ENCODE measurements at regions not wholly inside any gene's neighbourhood (a gene's known extent, or its start where the extent isn't known, plus 50 kb on each side); places are given as distances from the start of the nearest gene placed in this dataset.

- in situ Hi-C loops (cut with HindIII; ENCODE audit: low pct_unique_long_range_greater_than_20kb, low sequenced_read_pairs), result no loop called here
- no peak for TF ChIP-seq JUND (IDR thresholded peaks at IDR 0.05; ENCODE audit: low read depth)
Observed at GRCh38 chr14:65900164-65900563, 487.6 kb downstream of the FUT8 start.

GRCh38 chr14:65901595-65901994 lies 489.1 kb downstream of the FUT8 start:
- TF ChIP-seq JUND (IDR thresholded peaks at IDR 0.05; ENCODE audit: low read depth), result no peak

More at GRCh38 chr14:65900164-65900563, 487.6 kb downstream of the FUT8 start:
- DNase-seq (ENCODE audit: low read depth in 1 of 2, low spot score in 1 of 2), result no peak

GRCh38 chr14:65904988-65905387 lies 492.5 kb downstream of the FUT8 start:
- no peak for DNase-seq (ENCODE audit: low read depth in 1 of 2, low spot score in 1 of 2)
- TF ChIP-seq JUND (IDR thresholded peaks at IDR 0.05; ENCODE audit: low read depth), result no peak
- in situ Hi-C loops (cut with HindIII; ENCODE audit: low pct_unique_long_range_greater_than_20kb, low sequenced_read_pairs), result no loop called here

More at GRCh38 chr14:65901595-65901994, 489.1 kb downstream of the FUT8 start:
- in situ Hi-C loops (cut with HindIII; ENCODE audit: low pct_unique_long_range_greater_than_20kb, low sequenced_read_pairs), result no loop called here
- DNase-seq (ENCODE audit: low read depth in 1 of 2, low spot score in 1 of 2), result no peak

GRCh38 chr14:65906344-65906743 lies 493.8 kb downstream of the FUT8 start:
- in situ Hi-C loops (cut with HindIII; ENCODE audit: low pct_unique_long_range_greater_than_20kb, low sequenced_read_pairs), result no loop called here
- no peak for DNase-seq (ENCODE audit: low read depth in 1 of 2, low spot score in 1 of 2)

GRCh38 chr14:65906948-65907347 lies 494.4 kb downstream of the FUT8 start:
- TF ChIP-seq JUND (IDR thresholded peaks at IDR 0.05; ENCODE audit: low read depth), result no peak
- in situ Hi-C loops (cut with HindIII; ENCODE audit: low pct_unique_long_range_greater_than_20kb, low sequenced_read_pairs), result no loop called here
- DNase-seq (ENCODE audit: low read depth in 1 of 2, low spot score in 1 of 2), result no peak

More at GRCh38 chr14:65906344-65906743, 493.8 kb downstream of the FUT8 start:
- TF ChIP-seq JUND (IDR thresholded peaks at IDR 0.05; ENCODE audit: low read depth), result no peak

DNA sequence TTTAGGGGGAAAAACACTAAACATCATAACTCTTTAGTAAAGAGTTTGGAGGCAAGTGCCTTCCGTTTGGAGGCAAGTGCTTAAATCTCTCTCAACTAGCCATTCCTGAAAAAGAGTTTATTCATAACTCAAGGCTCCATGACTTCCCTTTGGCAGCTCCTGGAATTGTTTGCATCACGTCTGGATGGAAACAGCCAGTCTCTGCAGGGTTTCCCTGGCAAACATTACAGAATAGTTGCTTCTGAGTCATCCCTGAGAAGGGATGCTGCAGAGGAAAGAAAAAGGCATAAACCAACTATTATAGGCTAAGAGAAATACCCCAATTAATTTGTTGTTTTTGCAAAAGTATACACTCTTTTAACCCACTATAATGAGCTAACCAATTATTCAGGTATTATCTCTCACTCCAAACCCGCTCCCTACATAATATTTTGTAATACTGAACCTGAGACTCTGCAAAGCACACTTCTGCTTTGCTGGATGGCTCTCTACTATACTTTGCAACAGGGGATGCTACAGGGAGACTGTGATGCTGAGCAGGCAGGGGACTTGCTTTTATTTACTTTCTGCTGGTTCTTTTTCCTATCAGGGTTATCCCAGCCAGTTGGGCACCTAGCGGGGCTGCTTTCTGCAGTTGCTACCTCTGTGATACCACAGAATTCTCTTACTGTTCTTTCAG lies 497.7 kb downstream of the FUT8 start:
- peak in 1 of 2 experiments; percentile 8 for DNase-seq (ENCODE audit: low read depth in 1 of 2, low spot score in 1 of 2)
- in situ Hi-C loops (cut with HindIII; ENCODE audit: low pct_unique_long_range_greater_than_20kb, low sequenced_read_pairs), result no loop called here
- no peak for TF ChIP-seq JUND (IDR thresholded peaks at IDR 0.05; ENCODE audit: low read depth)

GRCh38 chr14:65915125-65915524 lies 502.6 kb downstream of the FUT8 start:
- DNase-seq (ENCODE audit: low read depth in 1 of 2, low spot score in 1 of 2), result no peak
- in situ Hi-C loops (cut with HindIII; ENCODE audit: low pct_unique_long_range_greater_than_20kb, low sequenced_read_pairs), result no loop called here
- no peak for TF ChIP-seq JUND (IDR thresholded peaks at IDR 0.05; ENCODE audit: low read depth)

- TF ChIP-seq JUND (IDR thresholded peaks at IDR 0.05; ENCODE audit: low read depth), result no peak
- DNase-seq (ENCODE audit: low read depth in 1 of 2, low spot score in 1 of 2), result no peak
- in situ Hi-C loops (cut with HindIII; ENCODE audit: low pct_unique_long_range_greater_than_20kb, low sequenced_read_pairs), result no loop called here
Observed at GRCh38 chr14:65916055-65916454, 503.5 kb downstream of the FUT8 start.

DNA sequence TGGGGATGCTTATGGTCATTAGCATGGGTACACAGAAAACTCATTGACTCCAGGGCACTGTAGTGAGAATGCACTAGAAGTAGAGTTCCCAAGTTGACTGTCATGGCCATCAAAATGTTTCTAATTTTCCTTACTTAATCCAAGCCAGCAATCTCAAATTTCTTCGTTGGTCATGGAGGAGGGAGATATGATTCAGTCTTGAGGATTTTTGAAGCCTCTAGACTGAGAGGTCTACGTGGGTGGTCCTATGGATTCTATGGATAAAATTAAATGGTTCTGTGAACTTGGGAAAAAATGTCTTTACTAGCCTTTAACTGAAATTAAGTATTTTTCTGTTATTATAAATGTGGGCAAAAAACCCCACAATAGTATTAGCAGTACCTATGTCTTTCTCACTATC lies 508.5 kb downstream of the FUT8 start:
- no peak for DNase-seq (ENCODE audit: low read depth in 1 of 2, low spot score in 1 of 2)
- TF ChIP-seq JUND (IDR thresholded peaks at IDR 0.05; ENCODE audit: low read depth), result no peak
- in situ Hi-C loops (cut with HindIII; ENCODE audit: low pct_unique_long_range_greater_than_20kb, low sequenced_read_pairs), result no loop called here

GRCh38 chr14:65922142-65922541 lies 509.6 kb downstream of the FUT8 start:
- in situ Hi-C loops (cut with HindIII; ENCODE audit: low pct_unique_long_range_greater_than_20kb, low sequenced_read_pairs), result no loop called here
- TF ChIP-seq JUND (IDR thresholded peaks at IDR 0.05; ENCODE audit: low read depth), result no peak
- DNase-seq (ENCODE audit: low read depth in 1 of 2, low spot score in 1 of 2), result no peak

- peak in 1 of 2 experiments; percentile 36 for DNase-seq (ENCODE audit: low read depth in 1 of 2, low spot score in 1 of 2)
- TF ChIP-seq JUND (IDR thresholded peaks at IDR 0.05; ENCODE audit: low read depth), result no peak
- in situ Hi-C loops (cut with HindIII; ENCODE audit: low pct_unique_long_range_greater_than_20kb, low sequenced_read_pairs), result no loop called here
Observed at GRCh38 chr14:65926504-65926903, 514.0 kb downstream of the FUT8 start.

GRCh38 chr14:65926935-65927700 lies 514.6 kb downstream of the FUT8 start:
- in situ Hi-C loops (cut with HindIII; ENCODE audit: low pct_unique_long_range_greater_than_20kb, low sequenced_read_pairs), result no loop called here
- DNase-seq (ENCODE audit: low read depth in 1 of 2, low spot score in 1 of 2), result no peak
- TF ChIP-seq JUND (IDR thresholded peaks at IDR 0.05; ENCODE audit: low read depth), result no peak

DNA sequence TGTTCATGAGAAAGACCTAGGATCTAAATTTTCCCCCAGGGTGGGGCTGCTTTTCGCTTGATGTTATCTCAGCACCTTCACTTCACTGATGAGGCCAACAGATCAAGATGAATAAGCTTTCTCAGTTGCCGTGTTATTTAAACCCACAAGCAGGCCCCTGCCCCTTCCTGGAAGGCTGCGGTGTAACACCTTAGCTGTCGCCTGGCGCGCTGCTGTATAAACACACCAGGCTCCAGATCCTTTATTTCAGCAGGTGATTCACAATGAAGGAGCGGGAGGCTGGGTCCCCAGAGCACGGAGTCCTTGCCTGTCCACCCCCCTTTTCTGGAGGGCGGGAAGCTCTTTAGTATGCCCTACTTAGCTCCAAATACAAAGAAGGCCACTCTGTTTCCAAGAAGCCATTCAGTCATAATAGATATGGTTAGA lies 515.4 kb downstream of the FUT8 start:
- DNase-seq (ENCODE audit: low read depth in 1 of 2, low spot score in 1 of 2), result no peak
- TF ChIP-seq JUND (IDR thresholded peaks at IDR 0.05; ENCODE audit: low read depth), result no peak
- in situ Hi-C loops (cut with HindIII; ENCODE audit: low pct_unique_long_range_greater_than_20kb, low sequenced_read_pairs), result no loop called here
